GM19324 (cell line): ENCODE measurements at regions not wholly inside any gene's neighbourhood (a gene's known extent, or its start where the extent isn't known, plus 50 kb on each side); places are given as distances from the start of the nearest gene placed in this dataset.

Experiments
- ATAC-seq: cut with Tn5 transposase; IDR thresholded peaks from one replicate; pipeline ENCODE4 v1.9.1; 2021; ENCODE audit warnings: mild to moderate bottlenecking, moderate library complexity; ENCODE audit not compliant: unreplicated experiment, low FRiP score

GRCh38 chr7:127447326-127447945, 54.9 kb upstream of the ZNF800 start:
- ATAC-seq: peak; percentile 99

DNA sequence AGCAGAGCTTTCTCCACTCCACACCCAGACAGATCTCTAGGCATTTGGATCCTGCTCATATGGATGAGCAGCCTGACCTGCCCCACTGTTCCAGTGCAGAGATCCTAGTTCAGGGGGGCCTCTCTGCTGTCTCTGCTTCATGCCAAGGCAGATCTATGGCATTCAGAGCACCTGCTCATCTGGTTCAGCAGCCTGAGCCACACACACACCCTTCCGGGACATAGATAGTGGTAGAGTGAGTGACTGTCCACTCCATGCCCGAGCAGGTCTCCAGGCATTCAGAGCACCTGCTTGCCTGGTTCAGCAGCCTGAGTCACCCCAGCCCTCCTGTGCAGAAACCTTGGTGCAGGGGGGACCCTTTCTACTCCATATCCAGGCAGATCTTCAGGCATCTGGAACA, 54.3 kb upstream of the ZNF800 start:
- ATAC-seq: peak; percentile 10
